NB4 (cell line): ENCODE measurements at regions not wholly inside any gene's neighbourhood (a gene's known extent, or its start where the extent isn't known, plus 50 kb on each side); places are given as distances from the start of the nearest gene placed in this dataset.

Experiments used
- MYC ChIP-seq: IDR thresholded peaks from 2 replicates; pipeline ENCODE4 v1.6.1; 2011; ENCODE audit warnings: low read depth, low read length
- POLR2A ChIP-seq: IDR thresholded peaks from 2 replicates; pipeline ENCODE4 v1.6.1; 2011; ENCODE audit warnings: mild to moderate bottlenecking; ENCODE audit not compliant: insufficient read length; ENCODE audit errors: extremely low read depth
- TF ChIP-seq, protein P1 (sequence below): IDR thresholded peaks from one replicate; pipeline ENCODE4 v1.5.1; 2012; ENCODE audit warnings: low read depth, low read length
- TF ChIP-seq, protein P2 (sequence below): IDR thresholded peaks from 2 replicates; pipeline ENCODE4 v1.6.1; 2011; ENCODE audit warnings: low read depth, low read length

DNA sequence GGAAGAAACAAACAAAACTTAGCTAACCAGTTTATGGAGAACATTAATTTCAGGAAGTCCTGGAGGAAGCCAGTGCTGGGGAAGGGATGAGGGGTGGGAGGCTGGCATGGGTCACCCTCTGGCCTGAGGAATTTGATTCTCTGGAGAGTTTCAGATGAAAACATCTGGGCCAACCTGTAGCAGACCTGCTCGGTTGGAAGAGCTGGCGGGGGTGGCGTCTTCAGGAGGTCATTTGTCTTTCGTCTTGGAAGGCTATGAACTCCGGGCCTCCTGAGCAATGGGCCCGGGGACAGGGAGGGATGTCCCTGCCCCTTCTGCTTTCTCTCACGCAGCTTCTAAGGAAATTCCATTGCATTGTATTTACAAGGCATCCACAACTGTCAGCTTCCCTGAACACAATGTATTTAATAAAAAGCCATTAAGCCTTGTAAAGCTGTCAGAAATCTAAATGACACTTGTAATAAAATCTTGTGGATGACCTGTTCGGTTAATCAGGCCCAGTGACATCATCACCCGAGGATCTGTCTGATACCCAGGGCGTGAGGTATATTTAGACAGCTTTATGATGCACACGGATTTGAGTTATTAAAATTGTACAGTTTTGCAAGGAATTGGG lies 250.5 kb downstream of the RAB11FIP2 start:
- TF ChIP-seq, protein P1, sequence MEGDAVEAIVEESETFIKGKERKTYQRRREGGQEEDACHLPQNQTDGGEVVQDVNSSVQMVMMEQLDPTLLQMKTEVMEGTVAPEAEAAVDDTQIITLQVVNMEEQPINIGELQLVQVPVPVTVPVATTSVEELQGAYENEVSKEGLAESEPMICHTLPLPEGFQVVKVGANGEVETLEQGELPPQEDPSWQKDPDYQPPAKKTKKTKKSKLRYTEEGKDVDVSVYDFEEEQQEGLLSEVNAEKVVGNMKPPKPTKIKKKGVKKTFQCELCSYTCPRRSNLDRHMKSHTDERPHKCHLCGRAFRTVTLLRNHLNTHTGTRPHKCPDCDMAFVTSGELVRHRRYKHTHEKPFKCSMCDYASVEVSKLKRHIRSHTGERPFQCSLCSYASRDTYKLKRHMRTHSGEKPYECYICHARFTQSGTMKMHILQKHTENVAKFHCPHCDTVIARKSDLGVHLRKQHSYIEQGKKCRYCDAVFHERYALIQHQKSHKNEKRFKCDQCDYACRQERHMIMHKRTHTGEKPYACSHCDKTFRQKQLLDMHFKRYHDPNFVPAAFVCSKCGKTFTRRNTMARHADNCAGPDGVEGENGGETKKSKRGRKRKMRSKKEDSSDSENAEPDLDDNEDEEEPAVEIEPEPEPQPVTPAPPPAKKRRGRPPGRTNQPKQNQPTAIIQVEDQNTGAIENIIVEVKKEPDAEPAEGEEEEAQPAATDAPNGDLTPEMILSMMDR: no peak
- TF ChIP-seq POLR2A (no peak), MYC (no peak)
- TF ChIP-seq, protein P2, sequence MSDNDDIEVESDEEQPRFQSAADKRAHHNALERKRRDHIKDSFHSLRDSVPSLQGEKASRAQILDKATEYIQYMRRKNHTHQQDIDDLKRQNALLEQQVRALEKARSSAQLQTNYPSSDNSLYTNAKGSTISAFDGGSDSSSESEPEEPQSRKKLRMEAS: no peak
